ENCODE measurements at regions not wholly inside any gene's neighbourhood (a gene's known extent, or its start where the extent isn't known, plus 50 kb on each side); places are given as distances from the start of the nearest gene placed in this dataset.

DNA sequence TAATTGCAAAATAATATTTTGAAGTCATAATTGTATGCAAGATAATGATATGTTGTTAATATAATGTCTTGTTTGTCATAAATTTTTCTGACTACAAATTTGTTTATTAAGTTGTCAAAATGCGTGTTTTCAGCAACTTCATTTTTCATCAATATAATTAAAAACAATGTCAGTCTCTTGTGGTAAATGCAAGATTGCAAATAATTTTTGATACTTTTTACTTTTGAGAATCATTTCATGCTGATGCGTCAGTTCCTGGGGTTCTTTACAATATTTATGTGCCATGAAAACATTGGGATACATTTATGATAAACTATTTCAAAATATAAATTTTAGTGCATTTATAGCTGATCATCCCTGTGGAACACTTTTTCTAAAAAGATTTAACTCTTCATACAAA, 1504.8 kb downstream of the BRD1 start:
- no peaks in the 10 kb centered on the region for H3K36me3 ChIP-seq (ENCODE audit: control insufficient read depth, insufficient read depth, low read length)
- TF ChIP-seq CTCF (IDR thresholded peaks at IDR 0.05; ENCODE audit: insufficient read depth, low read length, severe bottlenecking) = no peak
- FAIRE-seq = no peak
- DNase-seq (ENCODE audit: low read depth) = no peak
- no peak overlapping the region for H3K4me3 ChIP-seq (ENCODE audit: low read depth, low read length)
- H3K27me3 ChIP-seq (ENCODE audit: control insufficient read depth, insufficient read depth, low read length) = no peaks in the 10 kb centered on the region

GRCh38 chr22:48321986-48322545, 1505.6 kb downstream of the BRD1 start:
- Histone ChIP-seq H3K27me3 (ENCODE audit: control insufficient read depth, insufficient read depth, low read length) (no peaks in the 10 kb centered on the region), H3K4me3 (ENCODE audit: low read depth, low read length) (no peak overlapping the region), H3K36me3 (ENCODE audit: control insufficient read depth, insufficient read depth, low read length) (no peaks in the 10 kb centered on the region)
- TF ChIP-seq CTCF (IDR thresholded peaks at IDR 0.05; ENCODE audit: insufficient read depth, low read length, severe bottlenecking) = no peak
- DNase-seq (ENCODE audit: low read depth) = no peak
- no peak for FAIRE-seq

DNA sequence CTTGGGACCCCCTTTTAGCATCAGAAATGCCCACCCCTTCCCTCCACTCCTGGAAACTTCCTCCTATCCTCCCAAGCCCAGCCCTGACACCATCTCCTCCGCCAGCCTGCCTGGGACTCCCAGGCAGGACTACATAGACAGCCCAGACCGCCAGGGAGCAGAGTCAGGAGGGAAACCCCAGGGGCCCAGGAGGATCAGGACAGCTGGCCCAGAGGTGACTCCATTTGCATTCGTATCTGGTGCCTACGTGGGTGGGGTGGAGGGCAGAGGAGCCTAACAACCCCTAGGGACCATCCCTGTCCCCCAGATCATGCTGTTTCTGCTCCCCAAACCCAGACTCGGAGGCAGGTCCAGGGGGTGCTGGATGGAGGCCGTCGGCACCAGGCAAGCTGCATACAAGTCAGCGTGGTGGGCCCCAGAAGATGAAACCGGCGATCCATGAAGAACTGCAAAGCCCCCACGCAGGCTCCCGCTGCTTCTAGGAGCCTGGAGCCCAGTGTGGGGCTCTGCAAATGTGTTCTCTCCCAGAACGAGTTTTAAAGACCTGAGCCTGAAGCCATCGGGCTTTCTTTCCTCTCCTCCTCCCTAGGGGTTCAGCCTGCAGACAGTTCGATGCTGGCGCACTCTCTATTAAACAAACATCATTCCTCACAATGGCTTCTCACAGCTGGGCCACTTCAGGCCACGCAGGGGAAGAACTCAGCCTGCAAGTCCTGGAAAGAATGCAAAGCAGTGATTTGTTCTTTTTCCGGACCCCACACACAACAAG, 1506.8 kb downstream of the BRD1 start:
- Histone ChIP-seq H3K36me3 (ENCODE audit: control insufficient read depth, insufficient read depth, low read length) (no peaks in the 10 kb centered on the region), H3K27me3 (ENCODE audit: control insufficient read depth, insufficient read depth, low read length) (no peaks in the 10 kb centered on the region), H3K4me3 (ENCODE audit: low read depth, low read length) (no peak overlapping the region)
- FAIRE-seq (no peak), DNase-seq (ENCODE audit: low read depth) (no peak)
- TF ChIP-seq CTCF (IDR thresholded peaks at IDR 0.05; ENCODE audit: insufficient read depth, low read length, severe bottlenecking) = no peak

GRCh38 chr22:48320048-48320682, 1507.5 kb downstream of the BRD1 start:
- Histone ChIP-seq H3K27me3 (ENCODE audit: control insufficient read depth, insufficient read depth, low read length) (no peaks in the 10 kb centered on the region), H3K4me3 (ENCODE audit: low read depth, low read length) (no peak overlapping the region), H3K36me3 (ENCODE audit: control insufficient read depth, insufficient read depth, low read length) (no peaks in the 10 kb centered on the region)
- no peak for DNase-seq (ENCODE audit: low read depth)
- no peak for TF ChIP-seq CTCF (IDR thresholded peaks at IDR 0.05; ENCODE audit: insufficient read depth, low read length, severe bottlenecking)
- FAIRE-seq = no peak

- FAIRE-seq (no peak), DNase-seq (ENCODE audit: low read depth) (no peak)
Observed at GRCh38 chr22:48319321-48320047, 1508.2 kb downstream of the BRD1 start.

More at GRCh38 chr22:48319321-48320047, 1508.2 kb downstream of the BRD1 start:
- Histone ChIP-seq H3K27me3 (ENCODE audit: control insufficient read depth, insufficient read depth, low read length) (no peaks in the 10 kb centered on the region), H3K4me3 (ENCODE audit: low read depth, low read length) (no peak overlapping the region), H3K36me3 (ENCODE audit: control insufficient read depth, insufficient read depth, low read length) (no peaks in the 10 kb centered on the region)
- TF ChIP-seq CTCF (IDR thresholded peaks at IDR 0.05; ENCODE audit: insufficient read depth, low read length, severe bottlenecking) = no peak

All from bronchial epithelial cell (primary cell).